ENCODE measurements at regions not wholly inside any gene's neighbourhood (a gene's known extent, or its start where the extent isn't known, plus 50 kb on each side); places are given as distances from the start of the nearest gene placed in this dataset.

DNA sequence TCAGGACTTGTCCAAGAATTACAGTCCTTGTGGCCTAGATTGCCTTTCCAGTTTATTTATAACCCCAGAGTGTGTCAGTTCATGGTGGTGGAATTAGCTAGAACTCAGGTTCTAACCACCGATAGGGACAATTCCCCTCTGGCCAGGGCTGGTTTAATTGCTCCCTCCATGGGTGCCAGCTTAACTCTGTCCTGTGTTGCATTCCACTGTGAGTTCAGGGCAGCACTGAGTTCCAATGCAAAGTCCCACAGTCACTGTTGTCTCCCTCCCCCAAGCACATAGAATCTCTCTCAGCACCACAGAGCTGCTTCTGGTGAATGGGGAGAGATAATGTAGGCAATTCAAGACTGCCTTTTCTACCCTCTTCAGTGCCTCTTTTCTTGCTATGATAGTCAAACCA is 82.5 kb upstream of the TNFRSF21 start:
- Histone ChIP-seq H2BK120ac (ENCODE audit: low read depth, low read length) (no peak overlapping the region), H3K9me1 (ENCODE audit: insufficient read depth, low read length) (no peaks in the 10 kb centered on the region), H3K27me3 (ENCODE audit: control insufficient read depth, insufficient read depth, low read length) (no peaks in the 10 kb centered on the region), H2BK5ac (ENCODE audit: low read depth, low read length, poor library complexity, severe bottlenecking) (no peak overlapping the region), H2BK15ac (ENCODE audit: low read depth, low read length) (no peak overlapping the region), H3K79me1 (ENCODE audit: low read depth in 1 of 2, low read length in 2 of 2) (no peaks in the 10 kb centered on the region), H2AK9ac (replicated peaks; ENCODE audit: low read depth, low read length, poor library complexity) (no peak overlapping the region), H3K14ac (replicated peaks; ENCODE audit: low read depth, low read length) (no peak overlapping the region), H2BK20ac (ENCODE audit: low read depth, low read length) (no peak overlapping the region), H3K18ac (ENCODE audit: low read depth, low read length) (no peak overlapping the region), H3K27ac (ENCODE audit: insufficient read depth, low read length) (no peak overlapping the region), H4K8ac (ENCODE audit: low read depth in 2 of 2, low read length in 2 of 2) (no peak overlapping the region), H3K9ac (ENCODE audit: low read depth, low read length) (no peak overlapping the region), H3K4me3 (ENCODE audit: insufficient read depth, low read depth, low read length) (no peak overlapping the region), H3K4ac (ENCODE audit: low read depth, low read length) (no peak overlapping the region), H4K91ac (ENCODE audit: insufficient read depth, low read depth, low read length) (no peak overlapping the region), H3K9me3 (ENCODE audit: control insufficient read depth, insufficient read depth, low read length) (no peaks in the 10 kb centered on the region), H2AFZ (replicated peaks; ENCODE audit: low read length, poor library complexity) (no peak overlapping the region), H3K4me2 (ENCODE audit: low read depth, low read length) (no peak overlapping the region), H3K4me1 (ENCODE audit: control insufficient read depth, insufficient read depth, low read length) (no peaks in the 10 kb centered on the region), H3K56ac (ENCODE audit: extremely low read depth, insufficient read depth, low read length) (no peak overlapping the region), H3K36me3 (ENCODE audit: control insufficient read depth, insufficient read depth, low read length) (no peaks in the 10 kb centered on the region), H4K5ac (ENCODE audit: low read depth, low read length) (no peak overlapping the region), H2AK5ac (ENCODE audit: low read depth, low read length) (no peak overlapping the region), H4K20me1 (ENCODE audit: insufficient read depth, low read length) (no peaks in the 10 kb centered on the region), H3K23ac (ENCODE audit: low read depth, low read length) (no peak overlapping the region)
- ChIA-PET CTCF (no interaction called here), POLR2A (ENCODE audit: unreplicated experiment) (no interaction called here)
- in situ Hi-C loops (cut with MboI; ENCODE audit: low sequenced_read_pairs) (no loop called here), intact Hi-C loops (cut with micrococcal nuclease) (no loop called here), dilution Hi-C loops (cut with HindIII; ENCODE audit: low sequenced_read_pairs, unreplicated experiment) (no loop called here)
- no peak for TF ChIP-seq CTCF (conservative IDR thresholded peaks at IDR 0.05; ENCODE audit: low read depth, low read length)
- TF ChIP-seq RCOR1 (IDR thresholded peaks at IDR 0.05; ENCODE audit: insufficient replicate concordance, low read length) = no peak
- TF ChIP-seq CEBPB (IDR thresholded peaks at IDR 0.05; ENCODE audit: low read depth, low read length) = no peak
- no peak for TF ChIP-seq MAZ (IDR thresholded peaks at IDR 0.05; ENCODE audit: borderline replicate concordance, low read depth, low read length)
- no peak for TF ChIP-seq SMC3 (IDR thresholded peaks at IDR 0.05; ENCODE audit: low read depth, low read length)
- TF ChIP-seq BHLHE40 (IDR thresholded peaks at IDR 0.05; ENCODE audit: low read depth, low read length) = no peak
- no peak for TF ChIP-seq NFE2L2 (IDR thresholded peaks at IDR 0.05; ENCODE audit: low read depth, low read length)
- TF ChIP-seq, protein P1, sequence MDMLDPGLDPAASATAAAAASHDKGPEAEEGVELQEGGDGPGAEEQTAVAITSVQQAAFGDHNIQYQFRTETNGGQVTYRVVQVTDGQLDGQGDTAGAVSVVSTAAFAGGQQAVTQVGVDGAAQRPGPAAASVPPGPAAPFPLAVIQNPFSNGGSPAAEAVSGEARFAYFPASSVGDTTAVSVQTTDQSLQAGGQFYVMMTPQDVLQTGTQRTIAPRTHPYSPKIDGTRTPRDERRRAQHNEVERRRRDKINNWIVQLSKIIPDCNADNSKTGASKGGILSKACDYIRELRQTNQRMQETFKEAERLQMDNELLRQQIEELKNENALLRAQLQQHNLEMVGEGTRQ (IDR thresholded peaks at IDR 0.05; ENCODE audit: low read depth, low read length) = no peak
- TF ChIP-seq CHD1 (IDR thresholded peaks at IDR 0.05; ENCODE audit: low read depth, low read length) = no peak
- no peak for TF ChIP-seq RAD21 (IDR thresholded peaks at IDR 0.05; ENCODE audit: low read length)
- TF ChIP-seq RFX5 (IDR thresholded peaks at IDR 0.05; ENCODE audit: low read depth, low read length) = no peak
- no CpG with 5 or more reads among the region's 1 CpG for WGBS, 2 experiments (ENCODE audit: extremely low coverage in 2 of 2, insufficient read length in 1 of 2)
- DNase-seq (no peak), ATAC-seq (ENCODE audit: low read depth) (no peak)
- BruUV-seq (replicated peaks) = no TSS peak

Measured in IMR-90 (cell line).